Body of pancreas (tissue), 4 donors: ENCODE measurements at regions not wholly inside any gene's neighbourhood (a gene's known extent, or its start where the extent isn't known, plus 50 kb on each side); places are given as distances from the start of the nearest gene placed in this dataset.

Experiments
- ATAC-seq: fragments of 150-250 bp; one replicate; pipeline ENCODE4 v1.9.1; 2016
- DNase-seq, 4 donors: peaks; one replicate each; pipeline ENCODE4 v3.0.0-alpha.2; 2019
- H3K27ac ChIP-seq, 4 donors: fragments of 200-600 bp; sonication (generic); 1 replicate in 3 of 4; 2 replicates in 1 of 4; pipeline versions ENCODE4 v1.5.1 to v1.6.1; 2016 to 2019; ENCODE audit warnings: mild to moderate bottlenecking in 1 of 4, mixed read lengths in 1 of 4, moderate library complexity in 1 of 4
- H3K27me3 ChIP-seq, 2 donors: fragments of 200-600 bp; sonication (generic); one replicate each; pipeline ENCODE4 v1.6.0; 2016; ENCODE audit warnings: mild to moderate bottlenecking in 1 of 2
- H3K36me3 ChIP-seq, 2 donors: fragments of 200-600 bp; sonication (generic); replicated peaks in 1 of 2; 2 replicates each; pipeline ENCODE4 v1.5.1; 2016; ENCODE audit warnings: low read depth in 2 of 2; ENCODE audit not compliant: insufficient read depth in 1 of 2
- H3K4me1 ChIP-seq: fragments of 200-600 bp; sonication (generic); one replicate; pipeline ENCODE4 v1.6.0; 2016
- H3K4me3 ChIP-seq, 2 donors: fragments of 200-600 bp; sonication (generic); 1 replicate in 1 of 2; 2 replicates in 1 of 2; pipeline ENCODE4 v1.5.1; 2016 to 2019
- H3K9me3 ChIP-seq, 3 donors: fragments of 200-600 bp; sonication (generic); 1 replicate in 2 of 3; 2 replicates in 1 of 3; pipeline ENCODE4 v1.5.1; 2016
- POLR2A ChIP-seq, 3 donors: fragments of 450-650 bp; IDR thresholded peaks; one replicate each; pipeline ENCODE4 v1.6.1; 2016; ENCODE audit warnings: antibody characterized with exemption in 3 of 3, mild to moderate bottlenecking in 2 of 3
- WGBS, 2 donors: methylation state at CpG; one replicate each; pipeline ENCODE4 v1.1.5; 2017; 5-methylcytosine and 5-hydroxymethylcytosine counted together
- intact Hi-C: fragments of 100-400 bp; cut with DNase I; formaldehyde crosslinking; loops from one replicate; pipeline ENCODE4 v1.15.1; 2023
- TF ChIP-seq, protein P1 (sequence below), 7 experiments: fragments of 450-650 bp in 4 of 7; fragments of 200-600 bp in 3 of 7; sonication (generic) in 3 of 7; IDR thresholded peaks; one replicate each; pipeline ENCODE4 v1.5.1; 2016 to 2019; ENCODE audit warnings: antibody characterized with exemption in 7 of 7

DNA sequence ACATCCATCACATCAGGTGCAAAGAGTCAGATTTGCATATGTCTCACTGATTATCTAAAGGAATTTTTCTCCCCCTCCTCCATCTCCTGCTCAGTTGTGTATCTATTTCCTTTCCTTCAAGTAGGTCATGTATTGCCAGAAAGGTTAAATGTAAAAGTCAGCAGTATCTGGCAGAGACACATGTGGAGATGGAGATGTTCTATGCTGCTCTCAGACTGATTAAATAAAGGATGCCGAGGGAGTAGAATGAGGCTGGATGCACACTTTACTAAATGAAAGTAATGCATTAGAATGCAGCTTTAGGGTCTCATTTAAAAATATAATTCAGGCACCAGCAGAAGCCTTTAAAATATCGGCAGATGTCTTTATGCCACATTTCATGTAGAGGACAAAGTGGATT is 555.3 kb downstream of the RNF144A start:
- no peak overlapping the region for H3K4me3 ChIP-seq
- H3K27me3 ChIP-seq: no peaks in the 10 kb centered on the region
- H3K27ac ChIP-seq: no peak overlapping the region
- ATAC-seq (no peak), DNase-seq (no peak)
- no peak for TF ChIP-seq POLR2A (IDR thresholded peaks at IDR 0.05)
- TF ChIP-seq, protein P1, sequence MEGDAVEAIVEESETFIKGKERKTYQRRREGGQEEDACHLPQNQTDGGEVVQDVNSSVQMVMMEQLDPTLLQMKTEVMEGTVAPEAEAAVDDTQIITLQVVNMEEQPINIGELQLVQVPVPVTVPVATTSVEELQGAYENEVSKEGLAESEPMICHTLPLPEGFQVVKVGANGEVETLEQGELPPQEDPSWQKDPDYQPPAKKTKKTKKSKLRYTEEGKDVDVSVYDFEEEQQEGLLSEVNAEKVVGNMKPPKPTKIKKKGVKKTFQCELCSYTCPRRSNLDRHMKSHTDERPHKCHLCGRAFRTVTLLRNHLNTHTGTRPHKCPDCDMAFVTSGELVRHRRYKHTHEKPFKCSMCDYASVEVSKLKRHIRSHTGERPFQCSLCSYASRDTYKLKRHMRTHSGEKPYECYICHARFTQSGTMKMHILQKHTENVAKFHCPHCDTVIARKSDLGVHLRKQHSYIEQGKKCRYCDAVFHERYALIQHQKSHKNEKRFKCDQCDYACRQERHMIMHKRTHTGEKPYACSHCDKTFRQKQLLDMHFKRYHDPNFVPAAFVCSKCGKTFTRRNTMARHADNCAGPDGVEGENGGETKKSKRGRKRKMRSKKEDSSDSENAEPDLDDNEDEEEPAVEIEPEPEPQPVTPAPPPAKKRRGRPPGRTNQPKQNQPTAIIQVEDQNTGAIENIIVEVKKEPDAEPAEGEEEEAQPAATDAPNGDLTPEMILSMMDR (IDR thresholded peaks at IDR 0.05): no peak
- 80 to 81% methylated on average over 2 of the region's 2 CpGs for WGBS, 2 donors
- H3K4me1 ChIP-seq: no peaks in the 10 kb centered on the region
- no peaks in the 10 kb centered on the region for H3K9me3 ChIP-seq
- intact Hi-C loops: no loop called here
- H3K36me3 ChIP-seq: no peaks in the 10 kb centered on the region

DNA sequence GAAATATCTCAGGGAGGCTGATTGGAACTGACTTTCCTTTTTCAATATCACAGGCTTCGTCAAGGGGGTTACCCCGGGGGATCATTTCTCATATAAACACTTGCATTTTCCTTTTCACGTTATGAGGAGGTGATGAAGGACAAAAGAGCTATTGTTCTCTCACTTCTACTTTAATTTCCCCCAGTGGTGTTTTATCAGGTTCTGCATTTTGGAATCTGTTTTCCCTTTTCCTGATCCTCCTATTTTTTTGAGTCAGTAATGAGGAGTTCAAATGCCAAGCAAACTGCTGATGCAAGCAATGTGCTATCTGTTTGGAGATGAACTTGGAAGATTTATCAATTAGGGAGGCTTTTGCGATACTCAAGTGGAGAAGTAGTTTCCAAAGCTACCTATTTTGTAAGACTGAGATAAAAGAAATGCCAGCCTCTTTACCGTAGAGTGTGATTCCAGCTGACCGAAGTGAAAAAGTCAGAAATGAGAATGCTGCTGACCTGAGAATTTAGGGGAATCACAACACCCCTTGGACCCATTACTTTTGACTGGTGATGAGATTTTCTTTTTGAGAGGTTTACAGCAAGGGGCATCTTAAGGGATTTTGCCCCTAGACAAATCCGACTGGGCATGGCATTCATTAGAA is 556.0 kb downstream of the RNF144A start:
- Histone ChIP-seq H3K27me3 (no peaks in the 10 kb centered on the region), H3K9me3 (no peaks in the 10 kb centered on the region), H3K27ac (no peak overlapping the region), H3K36me3 (no peaks in the 10 kb centered on the region), H3K4me3 (no peak overlapping the region), H3K4me1 (no peaks in the 10 kb centered on the region)
- TF ChIP-seq, protein P1 (IDR thresholded peaks at IDR 0.05): no peak
- no peak for TF ChIP-seq POLR2A (IDR thresholded peaks at IDR 0.05)
- ATAC-seq (no peak), DNase-seq (no peak)
- intact Hi-C loops: no loop called here
- 52 to 55% methylated on average over 7 of the region's 7 CpGs for WGBS, 2 donors

DNA sequence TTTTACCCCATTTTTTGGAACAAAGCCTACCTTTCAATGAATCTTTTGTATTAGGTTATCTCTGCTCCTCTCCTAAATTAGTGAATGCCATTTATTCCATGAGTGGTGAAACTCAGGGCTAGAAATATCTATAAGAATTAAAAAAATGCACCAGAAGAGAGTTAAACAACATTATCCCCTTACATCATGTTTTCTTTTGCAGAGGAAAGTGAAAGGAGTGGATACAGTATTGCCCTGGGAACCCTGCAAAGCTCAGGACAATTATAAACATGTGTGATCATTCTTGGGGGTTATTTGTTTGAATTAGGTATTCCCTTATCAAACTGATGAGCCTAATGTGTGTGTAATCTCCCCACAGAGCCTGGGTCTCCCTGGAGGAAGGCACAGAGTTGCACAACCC is 559.2 kb downstream of the RNF144A start:
- ATAC-seq (no peak), DNase-seq (no peak)
- Histone ChIP-seq H3K36me3 (no peaks in the 10 kb centered on the region), H3K4me1 (no peaks in the 10 kb centered on the region), H3K27me3 (no peaks in the 10 kb centered on the region), H3K9me3 (no peaks in the 10 kb centered on the region), H3K4me3 (no peak overlapping the region), H3K27ac (no peak overlapping the region)
- no peak for TF ChIP-seq POLR2A (IDR thresholded peaks at IDR 0.05)
- TF ChIP-seq, protein P1 (IDR thresholded peaks at IDR 0.05): no peak
- intact Hi-C loops: no loop called here

DNA sequence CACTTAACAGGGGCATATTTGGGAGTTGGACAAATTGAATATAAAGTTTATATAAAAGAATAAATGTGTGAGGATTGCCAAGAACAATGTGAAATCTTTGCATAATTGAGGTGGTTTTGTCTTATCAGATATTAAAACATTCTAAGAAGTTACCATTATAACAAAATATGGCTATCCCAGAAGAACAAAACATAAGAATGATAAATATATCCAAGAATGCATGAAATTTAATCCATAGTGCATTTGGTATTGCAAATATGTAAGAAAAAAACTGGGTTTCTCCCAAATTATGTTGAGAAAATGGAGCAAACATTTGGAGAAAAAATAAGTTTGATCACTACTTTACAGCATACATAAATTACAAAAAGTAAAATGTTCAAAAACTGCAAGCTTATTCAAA is 562.4 kb downstream of the RNF144A start:
- no peaks in the 10 kb centered on the region for H3K4me1 ChIP-seq
- no peak overlapping the region for H3K4me3 ChIP-seq
- ATAC-seq (no peak), DNase-seq (no peak)
- TF ChIP-seq, protein P1 (IDR thresholded peaks at IDR 0.05): no peak
- no peak for TF ChIP-seq POLR2A (IDR thresholded peaks at IDR 0.05)
- peaks cover 0 to 4% (median 0%) of the 10 kb centered on the region in 3 donors for H3K9me3 ChIP-seq
- no peaks in the 10 kb centered on the region for H3K36me3 ChIP-seq
- intact Hi-C loops: no loop called here
- no peaks in the 10 kb centered on the region for H3K27me3 ChIP-seq
- no peak overlapping the region for H3K27ac ChIP-seq

DNA sequence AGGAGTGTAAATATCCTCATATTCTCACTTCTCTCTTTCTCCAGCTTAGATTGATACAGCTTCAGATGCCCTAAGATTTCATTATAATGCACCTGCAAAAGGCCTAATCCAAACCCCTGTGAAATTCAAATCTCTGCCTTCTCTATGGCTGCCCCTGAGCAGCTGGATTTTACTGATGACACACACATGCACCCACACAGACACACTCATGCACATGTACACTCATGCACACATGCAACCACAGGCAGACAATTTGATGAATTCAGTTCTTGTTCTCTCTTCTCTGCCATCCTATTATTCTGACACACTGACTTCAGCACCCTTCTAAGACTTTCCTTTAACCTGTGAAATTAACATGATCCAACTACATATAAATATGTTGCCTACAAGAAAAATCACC is 563.2 kb downstream of the RNF144A start:
- intact Hi-C loops: no loop called here
- H3K36me3 ChIP-seq: no peaks in the 10 kb centered on the region
- no peak for TF ChIP-seq POLR2A (IDR thresholded peaks at IDR 0.05)
- TF ChIP-seq, protein P1 (IDR thresholded peaks at IDR 0.05): no peak
- H3K9me3 ChIP-seq: peaks cover 0 to 4% (median 0%) of the 10 kb centered on the region in 3 donors
- ATAC-seq: no peak
- no peak overlapping the region for H3K4me3 ChIP-seq
- H3K27me3 ChIP-seq: no peaks in the 10 kb centered on the region
- DNase-seq: no peak
- no peaks in the 10 kb centered on the region for H3K4me1 ChIP-seq
- no peak overlapping the region for H3K27ac ChIP-seq
